K562 (cell line): ENCODE measurements at regions not wholly inside any gene's neighbourhood (a gene's known extent, or its start where the extent isn't known, plus 50 kb on each side); places are given as distances from the start of the nearest gene placed in this dataset.

Experiments used
- ATAC-seq: fragments of 200-7000 bp; cut with Tn5 transposase; 3 replicates; pipeline ENCODE4 v1.9.1; 2020; ENCODE audit warnings: moderate library complexity
- BruUV-seq: library from RNA; stranded (reverse); fragments of 400-500 nt; replicated peaks from 2 replicates; lab custom pipeline; 2021; lab: Mats Ljungman, UMichigan
- CTCF ChIA-PET: fragments of 300-600 bp; formaldehyde crosslinking; extraction: SDS; loops from one replicate; lab custom pipeline; 2021; ENCODE audit warnings: low intra/inter-chr PET ratio; lab: Yijun Ruan, JAX
- POLR2A ChIA-PET: fragments of 300-600, 350-650 bp; sonication (Branson Sonifier 250); formaldehyde crosslinking; extraction: SDS; loops from one replicate; lab custom pipeline; 2021; ENCODE audit warnings: antibody characterized with exemption, inconsistent platforms; lab: Yijun Ruan, JAX
- DNase-seq, 4 experiments: peaks; one replicate each; pipeline versions ENCODE4 v3.0.0 to v3.0.0-alpha.2; 2011 to 2018; ENCODE audit warnings: low spot score in 3 of 4, mixed read lengths in 3 of 4; ENCODE audit errors: extremely low read depth in 1 of 4
- FAIRE-seq: peaks from 2 replicates; lab custom pipeline; 2011; peaks lifted over from hg19 to GRCh38; lab: Jason Lieb, UNC
- H2AFZ ChIP-seq: 2 replicates; pipeline ENCODE4 v1.6.0; 2011; ENCODE audit warnings: low read depth, low read length, control low read depth, inconsistent platforms
- H3K27ac ChIP-seq: fragments of 200-600 bp; 3 replicates; pipeline ENCODE4 v1.8.0; 2011; ENCODE audit warnings: low read depth, mild to moderate bottlenecking, control low read depth, inconsistent platforms, low read length, moderate library complexity, mixed read lengths; ENCODE audit errors: extremely low read depth
- H3K27me3 ChIP-seq, 2 experiments: fragments of 300-600 bp in 1 of 2; 2 replicates in 1 of 2; 3 replicates in 1 of 2; pipeline versions ENCODE4 v1.6.0 to v1.8.0; 2011; ENCODE audit warnings: inconsistent platforms in 2 of 2, low read length in 2 of 2, mild to moderate bottlenecking in 1 of 2, mixed read lengths in 1 of 2, moderate library complexity in 1 of 2; ENCODE audit not compliant: control insufficient read depth in 2 of 2, insufficient read depth in 2 of 2
- H3K36me3 ChIP-seq: fragments of 300-600 bp; 3 replicates; pipeline ENCODE4 v1.8.0; 2011; ENCODE audit warnings: mild to moderate bottlenecking, low read length, inconsistent platforms; ENCODE audit not compliant: control insufficient read depth, insufficient read depth
- H3K4me1 ChIP-seq, 2 experiments: fragments of 200-600 bp in 1 of 2; replicated peaks in 1 of 2; 2 replicates in 1 of 2; 3 replicates in 1 of 2; pipeline versions ENCODE4 v1.5.1 to v1.8.0; 2011; ENCODE audit warnings: inconsistent platforms in 2 of 2, low read length in 2 of 2, mild to moderate bottlenecking in 1 of 2, mixed read lengths in 1 of 2, moderate library complexity in 1 of 2; ENCODE audit not compliant: control insufficient read depth in 2 of 2, insufficient read depth in 2 of 2
- H3K4me2 ChIP-seq: 2 replicates; pipeline ENCODE4 v1.6.1; 2011; ENCODE audit warnings: low read length, control low read depth, inconsistent platforms, mixed read lengths; ENCODE audit not compliant: insufficient read depth
- H3K4me3 ChIP-seq: fragments of 200-600 bp; sonication (generic), shearing (Covaris generic); 2 replicates; pipeline ENCODE4 v1.5.1; 2016; ENCODE audit warnings: control low read depth, inconsistent platforms
- H3K79me2 ChIP-seq: fragments of 200-600 bp; 3 replicates; pipeline ENCODE4 v1.8.0; 2011; ENCODE audit warnings: low read length, inconsistent platforms; ENCODE audit not compliant: control insufficient read depth, insufficient read depth
- H3K9ac ChIP-seq, 2 experiments: 2 replicates each; pipeline versions ENCODE4 v1.6.0 to v1.6.1; 2011; ENCODE audit warnings: low read depth in 2 of 2, low read length in 2 of 2, control low read depth in 1 of 2, inconsistent platforms in 1 of 2, mild to moderate bottlenecking in 1 of 2, mixed read lengths in 1 of 2; ENCODE audit not compliant: insufficient read depth in 1 of 2
- H3K9me1 ChIP-seq: one replicate; pipeline ENCODE4 v1.6.0; 2011; ENCODE audit warnings: inconsistent platforms, mild to moderate bottlenecking, low read length, moderate library complexity; ENCODE audit not compliant: control insufficient read depth, insufficient read depth
- H3K9me3 ChIP-seq: replicated peaks from 2 replicates; pipeline ENCODE4 v1.5.1; 2011; ENCODE audit warnings: low read depth, low read length, inconsistent platforms; ENCODE audit not compliant: control insufficient read depth, insufficient read depth
- H4K20me1 ChIP-seq: replicated peaks from 2 replicates; pipeline ENCODE4 v1.6.1; 2011; ENCODE audit warnings: low read length, inconsistent platforms, mixed read lengths; ENCODE audit not compliant: control insufficient read depth, insufficient read depth
- BACH1 ChIP-seq: fragments of 200-800 bp; sonication (Bioruptor generic); IDR thresholded peaks from 2 replicates; pipeline ENCODE4 v1.6.1; 2016; ENCODE audit warnings: missing genetic modification characterization, missing compliant biosample characterization
- ERF ChIP-seq: fragments of 450-650 bp; formaldehyde crosslinking; IDR thresholded peaks from 2 replicates; pipeline ENCODE4 v1.4.0; 2020; ENCODE audit warnings: mild to moderate bottlenecking, mixed read lengths
- KDM5B ChIP-seq: fragments of 200-600 bp; sonication (generic); IDR thresholded peaks from 2 replicates; pipeline ENCODE4 v1.6.1; 2012; ENCODE audit warnings: low read depth, mild to moderate bottlenecking, moderate library complexity, low read length, control low read depth, inconsistent platforms; ENCODE audit not compliant: insufficient replicate concordance
- NFXL1 ChIP-seq: fragments of 450-650 bp; formaldehyde crosslinking; IDR thresholded peaks from 2 replicates; pipeline ENCODE4 v1.4.0; 2021; ENCODE audit warnings: mild to moderate bottlenecking
- RHOXF2B ChIP-seq: fragments of 250-450 bp; sonication (Bioruptor Pico); conservative IDR thresholded peaks from 2 replicates; pipeline ENCODE4 v1.5.1; 2021
- SUPT5H ChIP-seq: fragments of 450-650 bp; IDR thresholded peaks from 2 replicates; pipeline ENCODE4 v1.6.1; 2016
- ZNF347 ChIP-seq: fragments of 450-650 bp; formaldehyde crosslinking; IDR thresholded peaks from 2 replicates; pipeline ENCODE4 v1.4.0; 2020; ENCODE audit warnings: low read depth, mild to moderate bottlenecking, moderate library complexity
- ZNF384 ChIP-seq: IDR thresholded peaks from 2 replicates; pipeline ENCODE4 v1.6.1; 2012; ENCODE audit warnings: low read depth, low read length, improper control_type of control experiment
- ZNF589 ChIP-seq: fragments of 200-800 bp; sonication (Bioruptor generic); IDR thresholded peaks from 2 replicates; pipeline ENCODE4 v1.6.1; 2016; ENCODE audit warnings: low read depth, missing genetic modification characterization, missing compliant biosample characterization
- WGBS: fragments of 100-300 bp; shearing (Covaris generic); methylation state at CpG from one replicate; pipeline ENCODE4 v1.1.6; 2016; ENCODE audit warnings: low coverage, mixed read lengths; ENCODE audit not compliant: insufficient coverage; ENCODE audit errors: missing lambda C conversion rate; 5-methylcytosine and 5-hydroxymethylcytosine counted together
- in situ Hi-C: fragments of 300-500 bp; cut with MboI; formaldehyde crosslinking; loops from 4 replicates; pipeline ENCODE4 v1.15.0; 2018; ENCODE audit warnings: inconsistent platforms, mixed read lengths
- intact Hi-C: fragments of 100-400 bp; cut with micrococcal nuclease; formaldehyde crosslinking; loops from 2 replicates; pipeline ENCODE4 v1.14.2; 2022
- TF ChIP-seq, protein P1 (sequence below): fragments of 150-350 bp; conservative IDR thresholded peaks from 2 replicates; pipeline ENCODE4 v1.6.1; 2014; ENCODE audit warnings: low read length
- TF ChIP-seq, protein P2 (sequence below): fragments of 250-450 bp; sonication (Bioruptor Pico); IDR thresholded peaks from 2 replicates; pipeline ENCODE4 v1.8.0; 2022; ENCODE audit warnings: moderate library complexity, mild to moderate bottlenecking, inconsistent platforms
- TF ChIP-seq, protein P3 (sequence below): fragments of 450-650 bp; formaldehyde crosslinking; conservative IDR thresholded peaks from 2 replicates; pipeline ENCODE4 v1.4.0; 2022; ENCODE audit warnings: mild to moderate bottlenecking, missing genetic modification characterization
- TF ChIP-seq, protein P4 (sequence below): fragments of 250-450 bp; sonication (Bioruptor Pico); IDR thresholded peaks from 2 replicates; pipeline ENCODE4 v1.6.1; 2021; ENCODE audit warnings: mild to moderate bottlenecking
- TF ChIP-seq, protein P5 (sequence below): sonication (generic); formaldehyde crosslinking; IDR thresholded peaks from 2 replicates; pipeline ENCODE4 v1.9.0; 2022; ENCODE audit warnings: mild to moderate bottlenecking, missing genetic modification reagents
- TF ChIP-seq, protein P6 (sequence below): fragments of 250-450 bp; sonication (Bioruptor Pico); IDR thresholded peaks from 2 replicates; pipeline ENCODE4 v1.8.0; 2021; ENCODE audit warnings: moderate library complexity, mild to moderate bottlenecking, inconsistent platforms
- TF ChIP-seq, protein P7 (sequence below): fragments of 450-650 bp; IDR thresholded peaks from 2 replicates; pipeline ENCODE4 v1.6.1; 2018; ENCODE audit warnings: mild to moderate bottlenecking, low read depth; ENCODE audit not compliant: partially characterized antibody

DNA sequence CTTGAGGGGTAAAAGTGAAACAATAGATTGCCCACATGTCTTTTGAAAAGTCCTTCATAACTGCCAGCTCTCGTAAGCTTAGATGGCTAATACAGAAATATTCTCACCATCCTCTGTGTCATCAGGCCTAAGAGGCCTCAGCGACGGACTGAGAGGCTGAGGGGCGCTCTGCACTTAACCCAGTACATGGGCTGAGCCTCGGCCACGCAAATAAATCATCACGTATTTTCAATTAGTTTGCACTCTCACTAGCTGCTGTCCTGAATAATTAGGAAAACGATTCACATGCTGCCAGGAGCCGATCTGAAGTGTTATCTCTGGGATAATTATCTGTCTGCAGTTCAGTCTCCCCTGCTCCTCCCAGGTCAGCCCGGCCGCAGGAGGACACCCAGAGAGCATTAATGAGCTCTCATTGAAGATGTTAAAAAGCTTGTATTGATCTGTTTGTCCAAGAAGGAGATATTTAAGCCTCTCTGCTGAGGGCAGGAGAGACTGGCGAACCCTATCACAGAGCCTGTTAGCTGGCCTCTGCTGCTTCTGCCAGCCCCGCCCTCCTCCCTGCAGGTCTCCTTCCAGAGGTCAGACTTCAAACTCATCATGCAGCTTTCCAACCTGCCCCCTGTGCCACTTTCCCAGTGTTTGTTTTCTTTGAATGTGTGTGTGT is 1051.3 kb downstream of the VRK1 start:
- BruUV-seq: no TSS peak
- ChIA-PET POLR2A (no interaction called here), CTCF (no interaction called here)
- Histone ChIP-seq H3K27ac (no peak overlapping the region), H3K4me1 (no peaks in the 10 kb centered on the region), H3K4me3 (no peak overlapping the region), H3K36me3 (no peaks in the 10 kb centered on the region), H3K27me3 (no peaks in the 10 kb centered on the region), H3K79me2 (no peaks in the 10 kb centered on the region), H3K4me2 (no peak overlapping the region), H3K9me3 (no peaks in the 10 kb centered on the region), H2AFZ (no peak overlapping the region), H3K9me1 (no peaks in the 10 kb centered on the region), H4K20me1 (no peaks in the 10 kb centered on the region), H3K9ac (no peak overlapping the region)
- intact Hi-C loops (no loop called here), in situ Hi-C loops (no loop called here)
- DNase-seq (no peak), FAIRE-seq (no peak), ATAC-seq (no peak)
- 1% methylated on average over 11 of the region's 13 CpGs for WGBS
- no peak for TF ChIP-seq BACH1 (tag)
- TF ChIP-seq KDM5B: no peak
- TF ChIP-seq ZNF347 (CRISPR knock-in tag): no peak
- no peak for TF ChIP-seq SUPT5H
- TF ChIP-seq, protein P1, sequence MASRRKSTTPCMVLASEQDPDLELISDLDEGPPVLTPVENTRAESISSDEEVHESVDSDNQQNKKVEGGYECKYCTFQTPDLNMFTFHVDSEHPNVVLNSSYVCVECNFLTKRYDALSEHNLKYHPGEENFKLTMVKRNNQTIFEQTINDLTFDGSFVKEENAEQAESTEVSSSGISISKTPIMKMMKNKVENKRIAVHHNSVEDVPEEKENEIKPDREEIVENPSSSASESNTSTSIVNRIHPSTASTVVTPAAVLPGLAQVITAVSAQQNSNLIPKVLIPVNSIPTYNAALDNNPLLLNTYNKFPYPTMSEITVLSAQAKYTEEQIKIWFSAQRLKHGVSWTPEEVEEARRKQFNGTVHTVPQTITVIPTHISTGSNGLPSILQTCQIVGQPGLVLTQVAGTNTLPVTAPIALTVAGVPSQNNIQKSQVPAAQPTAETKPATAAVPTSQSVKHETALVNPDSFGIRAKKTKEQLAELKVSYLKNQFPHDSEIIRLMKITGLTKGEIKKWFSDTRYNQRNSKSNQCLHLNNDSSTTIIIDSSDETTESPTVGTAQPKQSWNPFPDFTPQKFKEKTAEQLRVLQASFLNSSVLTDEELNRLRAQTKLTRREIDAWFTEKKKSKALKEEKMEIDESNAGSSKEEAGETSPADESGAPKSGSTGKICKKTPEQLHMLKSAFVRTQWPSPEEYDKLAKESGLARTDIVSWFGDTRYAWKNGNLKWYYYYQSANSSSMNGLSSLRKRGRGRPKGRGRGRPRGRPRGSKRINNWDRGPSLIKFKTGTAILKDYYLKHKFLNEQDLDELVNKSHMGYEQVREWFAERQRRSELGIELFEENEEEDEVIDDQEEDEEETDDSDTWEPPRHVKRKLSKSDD: no peak
- TF ChIP-seq ERF: no peak
- TF ChIP-seq, protein P2, sequence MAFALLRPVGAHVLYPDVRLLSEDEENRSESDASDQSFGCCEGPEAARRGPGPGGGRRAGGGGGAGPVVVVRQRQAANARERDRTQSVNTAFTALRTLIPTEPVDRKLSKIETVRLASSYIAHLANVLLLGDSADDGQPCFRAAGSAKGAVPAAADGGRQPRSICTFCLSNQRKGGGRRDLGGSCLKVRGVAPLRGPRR (CRISPR knock-in tag): no peak
- TF ChIP-seq ZNF589 (CRISPR knock-in tag): no peak
- TF ChIP-seq, protein P3, sequence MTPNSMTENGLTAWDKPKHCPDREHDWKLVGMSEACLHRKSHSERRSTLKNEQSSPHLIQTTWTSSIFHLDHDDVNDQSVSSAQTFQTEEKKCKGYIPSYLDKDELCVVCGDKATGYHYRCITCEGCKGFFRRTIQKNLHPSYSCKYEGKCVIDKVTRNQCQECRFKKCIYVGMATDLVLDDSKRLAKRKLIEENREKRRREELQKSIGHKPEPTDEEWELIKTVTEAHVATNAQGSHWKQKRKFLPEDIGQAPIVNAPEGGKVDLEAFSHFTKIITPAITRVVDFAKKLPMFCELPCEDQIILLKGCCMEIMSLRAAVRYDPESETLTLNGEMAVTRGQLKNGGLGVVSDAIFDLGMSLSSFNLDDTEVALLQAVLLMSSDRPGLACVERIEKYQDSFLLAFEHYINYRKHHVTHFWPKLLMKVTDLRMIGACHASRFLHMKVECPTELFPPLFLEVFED: no peak
- no peak for TF ChIP-seq NFXL1 (CRISPR knock-in tag)
- TF ChIP-seq, protein P4, sequence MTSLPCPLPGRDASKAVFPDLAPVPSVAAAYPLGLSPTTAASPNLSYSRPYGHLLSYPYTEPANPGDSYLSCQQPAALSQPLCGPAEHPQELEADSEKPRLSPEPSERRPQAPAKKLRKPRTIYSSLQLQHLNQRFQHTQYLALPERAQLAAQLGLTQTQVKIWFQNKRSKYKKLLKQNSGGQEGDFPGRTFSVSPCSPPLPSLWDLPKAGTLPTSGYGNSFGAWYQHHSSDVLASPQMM: no peak
- TF ChIP-seq ZNF384: no peak
- TF ChIP-seq, protein P5, sequence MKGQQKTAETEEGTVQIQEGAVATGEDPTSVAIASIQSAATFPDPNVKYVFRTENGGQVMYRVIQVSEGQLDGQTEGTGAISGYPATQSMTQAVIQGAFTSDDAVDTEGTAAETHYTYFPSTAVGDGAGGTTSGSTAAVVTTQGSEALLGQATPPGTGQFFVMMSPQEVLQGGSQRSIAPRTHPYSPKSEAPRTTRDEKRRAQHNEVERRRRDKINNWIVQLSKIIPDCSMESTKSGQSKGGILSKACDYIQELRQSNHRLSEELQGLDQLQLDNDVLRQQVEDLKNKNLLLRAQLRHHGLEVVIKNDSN (CRISPR knock-in tag): no peak
- TF ChIP-seq, protein P6, sequence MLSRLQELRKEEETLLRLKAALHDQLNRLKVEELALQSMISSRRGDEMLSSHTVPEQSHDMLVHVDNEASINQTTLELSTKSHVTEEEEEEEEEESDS (CRISPR knock-in tag): no peak
- TF ChIP-seq, protein P7, sequence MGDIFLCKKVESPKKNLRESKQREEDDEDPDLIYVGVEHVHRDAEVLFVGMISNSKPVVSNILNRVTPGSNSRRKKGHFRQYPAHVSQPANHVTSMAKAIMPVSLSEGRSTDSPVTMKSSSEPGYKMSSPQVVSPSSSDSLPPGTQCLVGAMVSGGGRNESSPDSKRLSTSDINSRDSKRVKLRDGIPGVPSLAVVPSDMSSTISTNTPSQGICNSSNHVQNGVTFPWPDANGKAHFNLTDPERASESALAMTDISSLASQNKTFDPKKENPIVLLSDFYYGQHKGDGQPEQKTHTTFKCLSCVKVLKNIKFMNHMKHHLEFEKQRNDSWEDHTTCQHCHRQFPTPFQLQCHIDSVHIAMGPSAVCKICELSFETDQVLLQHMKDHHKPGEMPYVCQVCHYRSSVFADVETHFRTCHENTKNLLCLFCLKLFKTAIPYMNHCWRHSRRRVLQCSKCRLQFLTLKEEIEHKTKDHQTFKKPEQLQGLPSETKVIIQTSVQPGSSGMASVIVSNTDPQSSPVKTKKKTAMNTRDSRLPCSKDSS: no peak
- TF ChIP-seq RHOXF2B (CRISPR knock-in tag): no peak
